HuH-7.5 (cell line): ENCODE measurements at regions not wholly inside any gene's neighbourhood (a gene's known extent, or its start where the extent isn't known, plus 50 kb on each side); places are given as distances from the start of the nearest gene placed in this dataset.
"Not testable (repeated sequence)": the region's sequence is repeated elsewhere in the genome, so short reads cannot be mapped to it uniquely, and the experiment has no call there.

ENCODE experiments used
- DNase-seq: peaks from one replicate; pipeline ENCODE4 v3.0.0; 2011; ENCODE audit warnings: low spot score

GRCh38 chr16:63512910-63513309, 1476.7 kb upstream of the CDH8 start:
- DNase-seq, result no peak

GRCh38 chr16:63497408-63497807, 1461.2 kb upstream of the CDH8 start:
- DNase-seq, result no peak

GRCh38 chr16:63496282-63496681, 1460.0 kb upstream of the CDH8 start:
- no peak for DNase-seq

GRCh38 chr16:63488955-63489354, 1452.7 kb upstream of the CDH8 start:
- no peak for DNase-seq

- DNase-seq, result no peak
These were observed 1444.8 kb upstream of the CDH8 start for GRCh38 chr16:63481060-63481459.

GRCh38 chr16:63473725-63474124, 1437.5 kb upstream of the CDH8 start:
- no peak for DNase-seq

- DNase-seq, result no peak
These were observed 1431.3 kb upstream of the CDH8 start for GRCh38 chr16:63467513-63467912.

- DNase-seq, result no peak
These were observed 1426.1 kb upstream of the CDH8 start for GRCh38 chr16:63462316-63462715.

- no peak for DNase-seq
These were observed 1425.1 kb upstream of the CDH8 start for GRCh38 chr16:63461248-63461841.

- no peak for DNase-seq
These were observed 1422.6 kb upstream of the CDH8 start for GRCh38 chr16:63458846-63459245.

GRCh38 chr16:63457869-63458268, 1421.6 kb upstream of the CDH8 start:
- DNase-seq, result no peak

GRCh38 chr16:63453261-63453660, 1417.0 kb upstream of the CDH8 start:
- DNase-seq, result no peak

GRCh38 chr16:63447121-63447520, 1410.9 kb upstream of the CDH8 start:
- no peak for DNase-seq

- DNase-seq, result no peak
These were observed 1406.0 kb upstream of the CDH8 start for GRCh38 chr16:63442246-63442645.

- no peak for DNase-seq
These were observed 1390.1 kb upstream of the CDH8 start for GRCh38 chr16:63426275-63426870.

GRCh38 chr16:63422715-63423114, 1386.5 kb upstream of the CDH8 start:
- no peak for DNase-seq

GRCh38 chr16:63416712-63417111, 1380.5 kb upstream of the CDH8 start:
- no peak for DNase-seq

- no peak for DNase-seq
These were observed 1378.8 kb upstream of the CDH8 start for GRCh38 chr16:63415014-63415413.

GRCh38 chr16:63410594-63410993, 1374.4 kb upstream of the CDH8 start:
- DNase-seq, result no peak

GRCh38 chr16:63403792-63404191, 1367.6 kb upstream of the CDH8 start:
- DNase-seq, result no peak

- not testable (repeated sequence) for DNase-seq
These were observed 1352.0 kb upstream of the CDH8 start for GRCh38 chr16:63388277-63388676.

GRCh38 chr16:63385714-63386432, 1349.6 kb upstream of the CDH8 start:
- no peak for DNase-seq

GRCh38 chr16:63373744-63374143, 1337.5 kb upstream of the CDH8 start:
- no peak for DNase-seq

- DNase-seq, result no peak
These were observed 1336.6 kb upstream of the CDH8 start for GRCh38 chr16:63372815-63373214.
